Stimulated activated CD4-positive, alpha-beta T cell treated with anti-CD3 and anti-CD28 coated beads, Interleukin-4, amount 100 ng/mL, for 48 hours (primary cell): ENCODE measurements at regions not wholly inside any gene's neighbourhood (a gene's known extent, or its start where the extent isn't known, plus 50 kb on each side); places are given as distances from the start of the nearest gene placed in this dataset.
A peak's percentile ranks its signal among the peaks of the same experiment; 100 is the strongest.
"Not testable (repeated sequence)": the region's sequence is repeated elsewhere in the genome, so short reads cannot be mapped to it uniquely, and the experiment has no call there.

Experiments
- DNase-seq, 2 donors: peaks; one replicate each; pipeline ENCODE4 v3.0.0-alpha.2; 2020; ENCODE audit warnings: low read depth in 2 of 2

DNA sequence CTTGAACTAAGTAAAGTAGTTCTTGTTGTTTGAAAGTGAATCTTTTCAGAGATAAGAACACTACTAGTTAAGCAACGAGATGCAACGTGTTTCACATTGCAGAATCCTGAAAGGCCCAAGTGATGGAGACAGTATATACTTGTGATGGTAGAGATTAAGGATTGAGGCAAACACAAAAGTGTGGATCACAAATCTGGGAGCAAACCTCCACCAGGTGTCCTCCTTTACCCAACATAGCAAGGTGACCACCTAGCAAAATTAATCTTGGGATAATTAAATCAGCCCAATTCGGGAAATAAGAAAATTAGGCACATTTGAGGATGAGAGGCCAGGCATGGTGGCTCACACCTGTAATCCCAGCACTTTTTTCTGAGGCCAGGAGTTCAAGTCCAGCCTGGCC lies 563.9 kb downstream of the DACH1 start:
- DNase-seq: no peak

DNA sequence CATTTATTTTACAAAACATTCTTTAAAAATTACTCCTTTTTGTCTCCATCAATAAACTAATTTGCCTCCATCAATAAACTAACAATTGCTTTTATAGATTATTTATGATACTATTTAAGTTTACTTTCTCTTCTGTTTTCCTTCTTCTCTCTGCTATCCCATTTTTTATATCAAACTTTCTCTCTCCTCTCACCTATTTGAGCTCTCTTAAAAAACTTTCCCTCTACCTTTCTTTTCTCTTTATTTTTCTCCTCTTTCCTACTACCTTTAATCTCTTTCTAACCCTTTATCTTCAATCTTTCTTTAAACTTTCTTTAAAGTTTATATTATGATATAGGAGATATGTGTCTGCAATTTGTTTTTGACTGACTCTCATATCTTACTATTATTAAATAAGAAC lies 566.4 kb downstream of the DACH1 start:
- DNase-seq: no peak

DNA sequence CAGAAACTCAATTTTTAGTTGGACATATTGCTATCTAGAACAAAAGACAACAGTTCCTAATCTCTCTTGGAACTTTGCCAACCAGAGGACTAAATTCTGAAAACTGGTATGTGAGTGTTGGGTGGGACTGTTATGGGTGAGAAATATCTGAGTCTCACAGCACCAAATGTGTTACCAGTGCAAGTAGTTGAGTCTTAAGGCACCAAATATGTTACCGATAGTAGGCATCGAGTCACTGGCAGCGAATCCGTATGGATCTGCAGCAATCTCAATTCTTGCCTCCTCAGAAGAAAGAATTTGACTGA lies 575.2 kb downstream of the DACH1 start:
- no peak for DNase-seq

DNA sequence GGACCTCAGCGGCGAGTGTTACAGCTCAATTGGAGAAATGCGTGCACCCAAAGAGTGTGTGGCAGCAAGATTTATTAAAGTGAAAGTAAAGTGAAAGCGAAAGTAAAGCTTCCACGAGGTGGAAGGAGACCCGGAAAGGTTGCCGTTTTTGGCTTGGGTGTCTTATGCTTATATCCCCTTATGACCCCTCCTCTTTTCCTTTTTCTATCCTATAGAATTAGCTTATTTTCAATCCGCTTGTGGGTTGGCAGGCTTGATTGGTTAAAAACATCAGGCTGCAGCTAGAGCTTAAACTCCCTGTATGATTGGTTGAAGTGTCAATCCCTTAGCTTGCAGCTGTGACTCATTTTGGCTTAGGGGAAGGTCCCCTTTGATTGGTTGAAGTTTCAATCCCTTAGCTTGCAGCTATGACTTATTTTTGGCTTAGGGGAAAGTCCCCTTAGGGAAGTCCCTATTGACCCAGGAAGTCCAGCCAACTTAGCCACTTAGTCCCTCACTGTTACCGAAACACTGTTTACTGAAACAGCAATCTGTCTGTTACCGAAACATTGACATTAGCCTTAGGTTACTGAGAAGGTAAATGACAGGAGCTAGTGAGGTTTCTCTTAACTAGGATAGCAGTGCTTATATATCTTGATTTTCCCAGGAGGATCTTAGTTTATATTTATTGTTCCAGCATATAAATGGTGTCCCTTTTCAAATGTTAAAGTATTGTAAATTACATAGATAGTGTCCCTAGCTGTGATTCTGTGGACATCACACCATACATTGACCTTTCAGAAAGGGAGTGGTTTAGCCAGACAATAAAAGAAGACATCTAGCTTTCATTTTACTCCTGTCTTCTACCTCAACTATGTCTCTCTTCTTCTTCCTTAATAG lies 575.8 kb downstream of the DACH1 start:
- peak in 1 of 2 donors; percentile 13 for DNase-seq

DNA sequence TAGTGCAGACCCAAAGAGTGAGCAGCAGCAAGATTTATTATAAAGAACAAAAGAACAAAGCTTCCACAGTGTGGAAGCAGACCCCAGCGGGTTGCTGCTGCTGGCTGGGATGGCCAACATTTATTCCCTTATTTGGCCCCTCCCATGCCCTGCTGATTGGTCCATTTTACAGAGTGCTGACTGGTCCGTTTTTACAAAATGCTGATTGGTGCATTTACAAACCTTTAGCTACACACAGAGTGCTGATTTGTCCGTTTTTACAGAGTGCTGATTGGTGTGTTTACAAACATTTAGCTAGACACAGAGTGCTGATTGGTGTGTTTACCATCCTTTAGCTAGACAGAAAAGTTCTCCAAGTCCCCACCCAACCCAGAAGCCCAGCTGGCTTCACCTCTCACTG lies 577.0 kb downstream of the DACH1 start:
- DNase-seq: not testable (repeated sequence)

DNA sequence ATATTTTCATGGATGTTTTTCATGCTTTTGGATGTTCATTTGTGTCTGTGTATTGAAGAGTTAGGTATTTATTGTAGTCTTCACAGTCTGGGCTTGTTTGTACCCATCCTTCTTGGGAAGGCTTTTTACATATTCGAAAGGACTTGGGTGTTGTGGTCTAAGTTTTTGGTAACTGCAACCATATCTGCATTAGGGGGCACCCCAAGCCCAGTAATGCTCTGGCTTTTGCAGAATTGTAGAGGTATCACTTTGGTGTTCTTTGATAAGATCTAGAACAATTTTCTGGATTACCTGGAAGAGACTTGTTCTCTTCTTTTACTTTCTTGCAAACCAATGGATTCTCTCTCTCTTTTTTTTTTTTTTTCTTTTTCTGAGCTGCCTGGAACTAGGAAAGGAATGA lies 581.3 kb downstream of the DACH1 start:
- no peak for DNase-seq

DNA sequence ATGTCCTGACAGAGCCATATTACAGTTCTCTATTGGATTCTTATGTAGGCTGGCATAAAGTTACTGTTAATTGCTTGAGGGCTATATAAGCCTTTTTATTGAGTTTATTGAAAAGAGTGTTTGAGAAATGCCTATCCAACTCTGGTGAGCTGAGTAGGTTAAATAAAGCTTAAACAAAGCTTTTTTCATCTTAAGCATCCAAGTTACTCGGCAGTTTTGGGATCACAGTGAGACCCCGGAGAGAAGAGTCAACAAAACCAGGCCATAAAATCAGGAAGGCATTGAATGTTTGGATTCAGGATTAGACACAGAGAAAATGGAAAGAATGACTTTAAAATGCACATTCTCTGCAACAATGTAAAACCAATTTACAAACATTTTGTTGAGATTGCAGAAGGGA lies 588.5 kb downstream of the DACH1 start:
- DNase-seq: no peak

DNA sequence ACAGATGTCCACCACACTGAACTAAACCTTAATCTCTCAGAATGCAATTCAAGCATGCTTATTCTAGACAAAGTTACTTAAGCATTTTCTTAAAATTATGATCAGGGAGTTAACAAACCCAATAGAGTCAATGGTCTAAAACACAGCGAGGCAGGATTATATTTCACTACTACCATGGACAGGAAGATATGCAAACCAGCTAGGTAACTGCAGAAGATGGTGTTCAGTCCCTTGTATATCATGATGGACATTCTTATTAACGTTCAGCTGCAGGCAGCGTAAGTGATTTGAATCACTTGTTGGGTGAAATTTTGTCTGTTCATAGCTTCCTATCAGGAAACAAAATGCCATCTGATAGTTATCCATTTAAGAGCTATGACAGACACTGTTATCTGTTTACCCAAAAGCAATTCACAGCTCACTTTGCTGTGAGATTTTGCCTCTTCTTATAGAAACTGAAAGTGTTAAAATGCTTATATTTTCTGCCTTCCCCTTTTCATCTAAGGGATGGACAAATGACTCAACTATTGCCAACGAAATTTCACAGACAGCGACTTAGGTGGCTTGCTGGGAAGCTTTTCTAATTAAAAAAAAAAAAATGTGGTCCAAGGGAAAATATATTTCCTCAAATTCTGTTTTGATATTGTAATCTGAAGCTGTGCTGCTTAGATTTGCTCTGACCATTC lies 591.9 kb downstream of the DACH1 start:
- no peak for DNase-seq

DNA sequence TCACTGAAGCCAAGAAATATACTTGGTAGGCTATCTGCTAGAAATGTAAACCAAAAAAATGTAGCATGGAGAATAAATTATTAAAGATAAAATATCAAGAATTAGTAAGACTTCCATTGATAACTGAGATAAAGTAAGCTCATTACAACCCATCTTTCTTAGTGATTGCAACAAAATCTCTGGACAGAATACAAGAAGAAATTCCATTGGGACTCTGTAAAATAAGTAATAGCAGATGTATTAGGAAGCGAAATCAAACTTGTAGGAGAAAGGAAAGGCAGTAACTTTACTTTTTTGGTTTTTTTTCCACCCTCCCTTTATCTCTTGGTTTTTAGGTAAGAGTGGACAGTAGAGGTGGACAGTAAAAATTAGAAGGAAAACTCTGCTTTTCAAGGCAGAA lies 605.7 kb downstream of the DACH1 start:
- DNase-seq: no peak

DNA sequence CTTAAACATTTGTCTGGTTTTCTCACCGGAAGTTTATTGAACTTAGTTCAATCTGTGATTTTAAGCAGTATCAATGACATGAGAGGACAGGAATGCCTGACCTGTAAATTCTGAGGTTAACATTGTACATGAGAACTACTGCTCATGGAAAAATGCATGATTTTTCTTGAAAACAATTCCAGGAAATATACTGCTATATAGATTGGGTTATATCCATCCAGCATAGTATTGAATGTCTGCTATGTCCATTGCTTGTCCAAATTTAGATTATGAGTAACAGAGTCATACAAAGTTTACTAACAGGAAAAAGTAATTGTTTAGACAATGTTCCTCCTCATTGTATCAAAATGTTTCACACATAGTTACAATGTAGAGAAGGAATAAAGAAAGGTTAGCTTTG lies 606.8 kb downstream of the DACH1 start:
- DNase-seq: no peak

DNA sequence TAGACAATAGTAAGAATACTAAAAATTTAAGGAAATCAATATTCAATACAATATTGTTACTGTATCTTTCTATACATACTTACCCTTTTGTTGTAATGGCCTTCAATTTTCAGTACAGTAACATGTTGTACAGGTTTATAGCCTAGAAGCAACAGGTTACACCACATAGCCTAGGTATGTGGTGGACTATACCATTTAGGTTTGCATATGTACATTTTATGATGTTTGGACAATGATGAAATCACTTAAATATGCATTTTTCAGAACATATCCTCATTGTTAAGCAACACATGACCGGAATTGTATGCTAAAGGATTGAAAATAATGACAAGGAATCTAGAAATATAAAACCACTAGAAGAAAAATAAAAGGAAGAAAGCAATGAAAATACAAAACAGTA lies 611.4 kb downstream of the DACH1 start:
- no peak for DNase-seq

DNA sequence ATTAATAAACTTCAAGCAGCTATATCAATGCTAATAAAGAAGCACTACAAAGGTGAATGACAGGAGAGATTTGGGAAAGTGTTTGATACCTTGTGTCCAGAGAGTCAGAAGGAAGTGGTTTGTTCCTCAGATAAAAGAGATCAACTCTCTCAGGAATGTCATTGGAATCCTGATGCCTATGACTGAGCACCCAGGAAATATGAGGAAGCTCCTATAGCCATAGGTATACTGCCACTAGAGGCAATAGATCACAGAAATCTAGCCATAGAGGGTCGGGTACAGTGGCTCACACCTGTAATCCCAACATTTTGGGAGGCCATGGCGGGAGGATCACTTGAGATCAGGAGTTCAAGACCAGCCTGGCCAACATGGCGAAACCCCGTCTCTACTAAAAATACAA lies 612.6 kb downstream of the DACH1 start:
- no peak for DNase-seq

DNA sequence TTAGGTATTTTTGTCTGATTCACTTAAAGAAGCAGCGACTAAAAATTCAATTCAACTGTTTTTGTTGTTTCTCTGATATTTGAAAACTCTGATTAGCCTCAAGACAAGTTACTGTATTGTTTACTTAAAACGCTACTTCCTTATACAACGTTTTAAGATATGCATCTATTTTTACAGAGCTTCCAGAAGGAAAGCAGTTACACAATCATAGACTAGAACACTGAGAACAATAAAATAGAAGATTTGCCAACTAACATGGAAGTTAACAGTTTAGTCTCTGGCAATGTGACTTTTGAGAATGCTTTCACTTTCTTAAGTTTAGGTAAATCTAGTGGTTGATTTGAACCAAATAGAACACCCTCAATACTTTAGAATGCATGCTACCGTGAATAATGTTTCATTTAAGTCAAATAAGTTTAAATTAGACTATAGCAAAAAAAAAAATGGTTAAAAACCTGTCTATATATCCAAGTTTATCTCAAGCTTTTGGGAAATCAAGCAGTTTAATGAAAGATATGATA lies 614.8 kb downstream of the DACH1 start:
- no peak for DNase-seq

DNA sequence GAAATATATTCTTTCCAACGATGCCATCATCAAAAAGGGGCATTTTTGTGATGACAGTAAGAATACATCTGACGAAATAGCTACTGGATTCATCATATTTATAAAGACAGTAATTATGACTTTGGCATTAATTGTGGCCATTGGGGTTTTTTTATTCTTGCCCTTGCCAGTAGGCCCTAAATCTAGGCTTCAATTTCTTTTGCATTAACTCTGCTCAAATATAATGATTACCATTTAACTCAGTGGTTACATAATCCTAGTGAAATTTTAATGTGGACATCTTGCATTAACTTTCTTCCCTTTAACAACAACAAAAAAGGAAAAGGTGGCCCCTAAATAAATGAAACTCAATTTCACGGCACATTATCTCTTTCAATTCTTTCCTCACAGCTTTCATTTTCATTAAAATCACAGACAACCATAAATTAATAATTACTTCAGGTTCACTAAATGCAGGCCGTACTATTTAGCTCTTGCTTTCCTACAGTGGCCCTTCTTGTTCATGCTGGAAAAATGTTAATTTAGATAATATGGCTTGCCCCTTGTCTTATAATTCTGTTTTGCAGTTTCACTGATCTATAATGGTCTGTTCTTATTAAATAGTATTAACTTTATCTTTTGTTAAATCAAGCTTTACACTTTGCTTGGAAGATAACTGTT lies 615.6 kb downstream of the DACH1 start:
- no peak for DNase-seq

DNA sequence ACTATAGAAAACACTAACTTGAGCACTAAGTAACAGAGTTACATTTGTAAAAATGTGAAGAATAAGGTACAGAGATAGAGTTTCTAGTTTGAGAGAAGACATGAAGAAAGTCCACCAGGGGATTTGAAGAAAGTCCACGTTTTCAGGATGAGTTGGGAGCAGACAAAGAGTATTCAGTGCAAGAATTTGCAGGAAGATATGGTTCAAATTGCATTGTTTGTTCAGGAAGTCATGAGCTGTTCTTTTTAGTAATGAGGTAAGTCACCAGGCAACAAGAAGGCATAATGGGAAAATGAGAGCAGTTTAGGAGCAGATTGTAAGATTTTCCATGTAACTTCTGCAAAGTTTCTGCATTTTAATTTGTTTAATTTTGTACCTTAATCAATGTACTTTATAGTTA lies 618.0 kb downstream of the DACH1 start:
- no peak for DNase-seq

DNA sequence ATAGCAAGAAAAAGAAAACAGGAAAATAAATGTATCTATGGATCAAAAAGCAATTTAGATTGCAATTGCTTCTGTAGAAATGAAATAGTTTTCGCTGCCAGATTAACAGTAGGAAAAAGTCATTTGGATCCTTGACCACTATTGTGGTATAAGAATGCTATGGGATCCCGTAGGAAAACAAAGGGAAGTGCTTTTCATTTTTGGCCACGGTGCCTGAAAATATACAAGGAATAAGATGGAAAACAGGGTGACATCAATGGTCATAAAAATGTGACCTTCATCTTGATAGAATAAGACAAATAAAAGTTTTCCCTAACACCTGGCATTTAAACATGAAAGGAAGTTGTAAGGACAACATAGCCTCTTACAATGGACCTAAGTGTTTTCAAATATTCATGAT lies 622.8 kb downstream of the DACH1 start:
- no peak for DNase-seq

DNA sequence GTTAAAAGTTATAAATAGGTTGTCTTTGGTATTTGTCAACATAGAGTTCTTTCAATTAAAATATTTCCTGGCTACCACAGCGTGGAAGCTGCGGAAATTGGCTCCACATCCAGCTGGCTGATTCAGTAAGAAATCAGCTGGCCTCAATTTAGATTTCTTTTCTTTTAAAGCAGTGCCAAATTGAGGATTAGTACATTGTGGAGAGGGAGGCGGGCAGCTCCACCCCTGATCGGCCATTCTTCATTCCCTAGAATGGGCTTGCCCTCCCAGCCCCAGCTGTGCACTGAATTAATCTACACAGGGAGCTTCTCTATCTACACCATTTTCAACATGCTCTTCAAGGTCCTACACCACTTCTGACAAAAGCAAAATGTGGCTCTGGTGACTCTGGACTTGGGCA lies 624.8 kb downstream of the DACH1 start:
- DNase-seq: no peak

DNA sequence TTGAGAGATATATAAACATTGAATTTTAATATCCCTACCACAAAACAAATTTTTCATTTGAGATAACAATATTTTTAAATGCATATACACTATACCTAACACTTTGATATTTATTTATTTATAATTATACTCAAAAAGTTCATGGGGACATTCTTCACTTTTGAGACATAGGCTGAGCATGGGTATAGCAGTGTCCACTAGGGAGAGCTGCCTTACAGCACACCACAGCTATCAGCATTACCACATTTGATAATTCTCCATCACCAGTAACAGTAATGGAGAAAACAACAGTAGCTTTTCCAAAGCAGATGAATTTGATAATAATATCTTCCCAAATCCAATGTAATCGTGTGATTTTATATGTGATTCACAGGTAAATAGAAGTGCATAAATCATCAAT lies 626.1 kb downstream of the DACH1 start:
- no peak for DNase-seq

DNA sequence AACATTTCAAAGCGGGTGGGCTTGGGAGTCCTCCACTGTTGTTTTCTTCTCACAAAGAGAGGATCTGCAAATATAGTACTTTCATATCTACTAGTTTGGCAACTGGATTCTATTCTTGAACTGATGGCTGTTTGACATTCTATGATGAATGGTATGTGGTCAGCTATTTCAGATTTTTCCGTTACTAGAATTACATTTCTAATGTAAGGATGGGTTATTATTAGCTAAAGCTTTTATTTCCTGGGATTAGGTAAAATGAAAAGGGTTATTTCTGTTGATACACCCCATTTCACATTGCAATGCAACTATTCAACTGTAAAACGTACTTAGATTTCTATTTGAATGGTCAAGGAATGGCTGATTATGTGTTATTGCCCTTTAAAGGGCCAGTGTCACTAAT lies 629.7 kb downstream of the DACH1 start:
- no peak for DNase-seq

DNA sequence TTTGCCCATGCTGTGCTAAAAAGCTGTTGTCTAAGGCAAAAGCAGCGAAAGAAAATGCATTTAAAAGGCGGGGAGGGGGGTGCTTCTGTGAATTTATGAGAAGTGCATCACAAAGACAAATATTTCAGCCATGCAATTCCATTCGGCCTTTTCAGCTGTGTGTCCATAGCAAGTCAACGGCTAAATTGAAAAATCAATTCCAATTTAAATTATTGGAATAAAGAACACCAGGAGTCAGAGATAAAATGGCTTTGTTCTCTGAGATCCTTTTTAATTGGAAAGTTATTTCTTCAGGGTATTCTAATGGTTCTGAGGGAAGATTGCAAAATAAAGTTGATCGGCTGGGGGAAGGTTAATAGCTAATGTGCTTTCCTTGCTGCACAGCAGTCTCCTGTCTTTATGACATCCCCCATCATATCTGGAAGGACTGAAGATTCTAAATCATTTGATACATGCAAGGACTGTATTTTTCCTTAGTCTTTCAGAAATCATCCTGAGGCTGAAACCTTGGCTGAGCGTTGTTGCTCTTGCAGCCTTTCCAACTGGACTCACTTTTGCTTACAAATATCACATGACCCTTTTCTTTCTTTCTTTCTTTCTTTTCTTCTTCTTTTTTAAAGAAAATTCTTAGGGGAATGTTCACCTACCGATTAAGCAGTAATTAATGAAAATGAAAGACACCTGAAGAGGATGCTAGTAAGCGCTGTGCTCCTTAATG lies 647.1 kb downstream of the DACH1 start:
- DNase-seq: no peak

DNA sequence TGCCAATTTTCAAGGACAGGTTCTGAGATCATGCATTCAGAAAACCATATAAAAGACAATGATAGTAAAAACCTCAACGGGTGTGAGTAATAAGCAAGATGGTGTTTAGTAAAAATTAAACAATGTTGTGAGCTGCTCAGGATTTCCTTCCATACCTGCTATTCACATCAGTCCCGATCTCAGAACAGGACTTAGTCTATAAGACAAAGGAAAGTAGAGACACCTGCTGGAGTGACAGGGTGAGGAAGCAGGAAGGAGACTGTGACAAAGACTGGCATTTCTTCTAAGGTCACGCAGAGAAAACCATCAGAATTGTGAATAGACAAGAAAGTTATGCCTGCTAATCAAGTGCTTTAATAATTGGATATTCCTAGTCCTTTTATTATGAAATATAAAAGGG lies 648.0 kb downstream of the DACH1 start:
- DNase-seq: no peak

DNA sequence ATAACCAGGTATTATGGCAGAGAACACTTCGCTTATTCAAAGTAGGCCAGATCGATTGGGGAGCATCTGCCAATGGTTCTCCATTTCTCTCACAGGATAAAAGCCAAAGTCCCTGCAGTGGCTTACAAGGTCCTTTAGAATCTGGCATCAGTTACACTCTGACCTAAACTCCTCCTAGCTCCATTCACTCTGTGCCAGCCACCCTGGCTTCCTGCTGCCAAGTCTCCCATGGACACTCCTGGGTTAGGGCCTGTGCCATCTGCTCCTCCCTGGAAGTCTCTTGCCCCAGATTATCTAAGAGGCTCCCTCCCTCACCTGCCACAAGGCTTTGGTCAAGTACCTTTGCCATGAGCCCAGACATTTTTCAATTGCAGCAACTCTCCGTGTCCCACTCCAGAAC lies 649.2 kb downstream of the DACH1 start:
- DNase-seq: no peak
